CD4-positive, alpha-beta T cell (primary cell): ENCODE measurements at regions not wholly inside any gene's neighbourhood (a gene's known extent, or its start where the extent isn't known, plus 50 kb on each side); places are given as distances from the start of the nearest gene placed in this dataset.

ENCODE experiments used
- ATAC-seq: fragments of 200-7000 bp; cut with Tn5 transposase; one replicate; pipeline ENCODE4 v1.10.0; 2022; ENCODE audit warnings: mild to moderate bottlenecking; ENCODE audit not compliant: poor library complexity
- CTCF ChIA-PET: fragments of 350-600 bp; sonication (Branson Sonifier 250); formaldehyde crosslinking; loops from one replicate; lab custom pipeline; 2021; ENCODE audit warnings: antibody characterized with exemption, inconsistent platforms; lab: Charles Lee
- POLR2A ChIA-PET: fragments of 350-600 bp; sonication (Branson Sonifier 250); formaldehyde crosslinking; loops from one replicate; lab custom pipeline; 2021; ENCODE audit warnings: antibody characterized with exemption, inconsistent platforms; lab: Charles Lee
- DNase-seq, 14 experiments: peaks; one replicate each; pipeline ENCODE4 v3.0.0-alpha.2; 2013 to 2020; ENCODE audit warnings: mixed read lengths in 2 of 14
- H3K27ac ChIP-seq, 2 donors: one replicate each; pipeline versions ENCODE4 v1.5.1 to v1.7.0; 2013; ENCODE audit warnings: low read length in 2 of 2, low read depth in 1 of 2, mild to moderate bottlenecking in 1 of 2
- H3K27me3 ChIP-seq, 2 experiments: 1 replicate in 1 of 2; 2 replicates in 1 of 2; pipeline versions ENCODE4 v1.6.1 to v1.7.0; 2013; ENCODE audit warnings: low read length in 2 of 2, control low read depth in 1 of 2, mild to moderate bottlenecking in 1 of 2, moderate library complexity in 1 of 2; ENCODE audit not compliant: insufficient read depth in 2 of 2, control insufficient read depth in 1 of 2
- H3K36me3 ChIP-seq: one replicate; pipeline ENCODE4 v1.6.1; 2013; ENCODE audit warnings: low read length, control low read depth; ENCODE audit not compliant: insufficient read depth
- H3K4me1 ChIP-seq: one replicate; pipeline ENCODE4 v1.6.1; 2013; ENCODE audit warnings: low read length, control low read depth; ENCODE audit not compliant: insufficient read depth
- H3K4me3 ChIP-seq: one replicate; pipeline ENCODE4 v1.5.1; 2013; ENCODE audit warnings: mild to moderate bottlenecking, low read length, moderate library complexity
- H3K9me3 ChIP-seq, 2 experiments: 1 replicate in 1 of 2; 2 replicates in 1 of 2; pipeline versions ENCODE4 v1.6.1 to v1.7.0; 2013; ENCODE audit warnings: low read length in 2 of 2, mild to moderate bottlenecking in 2 of 2, control low read depth in 1 of 2, moderate library complexity in 1 of 2; ENCODE audit not compliant: control insufficient read depth in 1 of 2, insufficient read depth in 1 of 2
- H3K27ac Mint-ChIP-seq: one replicate; pipeline ENCODE4 v1.8.0; 2020; ENCODE audit warnings: mixed read lengths
- H3K27me3 Mint-ChIP-seq: one replicate; pipeline ENCODE4 v1.8.0; 2021; ENCODE audit warnings: mixed read lengths
- H3K36me3 Mint-ChIP-seq: one replicate; pipeline ENCODE4 v1.8.0; 2021; ENCODE audit warnings: low read depth, mixed read lengths
- H3K4me1 Mint-ChIP-seq: one replicate; pipeline ENCODE4 v1.8.0; 2021; ENCODE audit warnings: low read depth, mixed read lengths
- H3K4me3 Mint-ChIP-seq: one replicate; pipeline ENCODE4 v1.8.0; 2020; ENCODE audit warnings: mild to moderate bottlenecking, mixed read lengths
- H3K9me3 Mint-ChIP-seq: one replicate; pipeline ENCODE4 v1.8.0; 2020; ENCODE audit warnings: mixed read lengths
- CTCF ChIP-seq: fragments of 200-600 bp; IDR thresholded peaks from one replicate; pipeline ENCODE4 v1.8.0; 2022; ENCODE audit warnings: antibody characterized with exemption, mild to moderate bottlenecking
- intact Hi-C, 2 experiments: fragments of 100-400 bp; cut with DNase I in 1 of 2; cut with micrococcal nuclease in 1 of 2; formaldehyde crosslinking; loops; one replicate each; pipeline versions ENCODE4 v1.15.1 to v1.9.0; 2023 to 2025; cut with DNase I, micrococcal nuclease

- H3K4me1 ChIP-seq: no peaks in the 10 kb centered on the region
- Mint-ChIP-seq H3K36me3 (no peaks in the 10 kb centered on the region), H3K9me3 (no peaks in the 10 kb centered on the region), H3K27ac (no peak overlapping the region), H3K27me3 (peaks cover 41% of the 10 kb centered on the region), H3K4me1 (no peaks in the 10 kb centered on the region), H3K4me3 (no peak overlapping the region)
- H3K4me3 ChIP-seq: no peak overlapping the region
- H3K36me3 ChIP-seq: no peaks in the 10 kb centered on the region
- no peaks in the 10 kb centered on the region for H3K27me3 ChIP-seq
- ChIA-PET POLR2A (no interaction called here), CTCF (no interaction called here)
- peaks cover 0 to 8% of the 10 kb centered on the region in 2 experiments for H3K9me3 ChIP-seq
- no peak for TF ChIP-seq CTCF
- DNase-seq (no peak), ATAC-seq (no peak)
- no peak overlapping the region for H3K27ac ChIP-seq
- intact Hi-C loops: no loop called here
Observed at GRCh38 chr2:238724728-238725127, 123.2 kb upstream of the TWIST2 start.

DNA sequence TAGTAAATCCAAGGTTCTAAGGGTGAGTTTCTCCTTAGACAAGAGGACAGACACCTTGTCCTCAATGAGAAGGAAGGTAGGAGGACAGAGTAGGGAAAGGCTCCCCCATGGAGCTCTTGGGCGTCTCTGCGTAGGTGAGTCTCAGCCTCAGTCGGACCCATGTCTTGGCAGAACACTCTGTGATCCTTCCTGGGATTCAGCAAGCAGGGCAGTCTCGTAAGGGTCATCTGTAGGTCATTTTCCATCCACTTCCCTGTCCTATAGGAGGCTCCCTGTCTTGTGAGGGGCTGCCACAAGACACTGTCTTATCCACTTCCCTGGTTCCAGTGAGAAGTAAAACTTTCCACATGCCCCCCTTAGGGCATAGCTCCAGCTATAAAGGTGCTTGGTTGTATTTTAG, 122.6 kb upstream of the TWIST2 start:
- no peak for TF ChIP-seq CTCF
- Histone ChIP-seq H3K36me3 (no peaks in the 10 kb centered on the region), H3K4me3 (no peak overlapping the region), H3K9me3 (peaks cover 0 to 12% of the 10 kb centered on the region in 2 experiments), H3K27ac (no peak overlapping the region), H3K4me1 (no peaks in the 10 kb centered on the region), H3K27me3 (no peaks in the 10 kb centered on the region)
- intact Hi-C loops: no loop called here
- Mint-ChIP-seq H3K27me3 (peaks cover 39% of the 10 kb centered on the region), H3K4me3 (no peak overlapping the region), H3K4me1 (no peaks in the 10 kb centered on the region), H3K27ac (no peak overlapping the region), H3K9me3 (no peaks in the 10 kb centered on the region), H3K36me3 (no peaks in the 10 kb centered on the region)
- ChIA-PET CTCF (no interaction called here), POLR2A (no interaction called here)
- ATAC-seq (no peak), DNase-seq (no peak)

DNA sequence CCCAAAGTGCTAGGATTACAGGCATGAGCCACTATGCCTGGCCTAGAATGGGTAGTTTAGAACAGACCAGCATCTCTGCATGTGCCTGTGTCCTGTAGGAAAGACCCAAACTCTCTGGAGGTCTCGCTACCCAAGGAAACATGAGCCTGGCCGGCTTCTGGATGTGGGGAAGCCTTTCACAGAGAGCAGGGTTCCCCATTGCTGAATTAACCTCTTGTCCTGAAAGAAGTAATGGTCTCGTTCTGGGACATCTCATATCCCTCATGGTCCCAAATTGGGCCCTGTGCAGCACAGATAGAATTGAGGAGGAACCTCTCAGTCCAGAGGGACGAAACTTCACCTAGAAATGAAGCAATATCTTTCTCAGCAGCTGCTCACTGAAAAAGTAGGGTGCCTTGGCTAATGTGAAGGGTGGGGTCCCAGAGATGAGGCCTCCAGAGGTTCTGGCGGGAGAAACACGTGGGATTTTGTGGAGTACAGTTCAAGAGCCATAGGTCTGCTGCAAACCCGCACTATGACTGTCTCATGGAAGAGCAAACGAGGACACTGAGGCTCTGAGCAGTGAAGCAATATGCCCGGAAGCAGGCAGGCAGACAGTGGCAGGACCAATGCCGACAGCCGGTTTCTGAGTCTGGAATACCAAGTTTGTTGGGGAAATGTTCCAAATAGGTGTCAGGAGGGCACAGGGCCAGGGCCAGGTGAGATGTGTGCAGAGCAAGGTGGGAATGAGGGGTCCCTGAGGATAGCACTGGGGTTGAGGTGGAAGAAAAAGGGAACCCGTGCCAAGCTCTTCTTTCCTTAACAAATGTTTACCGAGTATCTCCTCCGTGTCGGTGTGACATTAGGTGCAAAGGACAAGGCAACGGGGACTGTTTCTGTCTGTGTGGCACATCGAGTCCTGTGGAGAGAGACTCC, 121.0 kb upstream of the TWIST2 start:
- Histone ChIP-seq H3K27me3 (no peaks in the 10 kb centered on the region), H3K4me3 (no peak overlapping the region), H3K36me3 (no peaks in the 10 kb centered on the region), H3K4me1 (no peaks in the 10 kb centered on the region), H3K9me3 (peaks cover 0 to 16% of the 10 kb centered on the region in 2 experiments), H3K27ac (no peak overlapping the region)
- POLR2A ChIA-PET: no interaction called here
- intact Hi-C loops: no loop called here
- no peak overlapping the region for H3K27ac Mint-ChIP-seq
- H3K4me1 Mint-ChIP-seq: no peaks in the 10 kb centered on the region
- peaks cover 26% of the 10 kb centered on the region for H3K27me3 Mint-ChIP-seq
- ATAC-seq (no peak), DNase-seq (no peak)
- TF ChIP-seq CTCF: no peak
- no peaks in the 10 kb centered on the region for H3K36me3 Mint-ChIP-seq
- H3K9me3 Mint-ChIP-seq: peaks cover 2% of the 10 kb centered on the region
- H3K4me3 Mint-ChIP-seq: no peak overlapping the region
- CTCF ChIA-PET: no interaction called here
